ENCODE measurements at regions not wholly inside any gene's neighbourhood (a gene's known extent, or its start where the extent isn't known, plus 50 kb on each side); places are given as distances from the start of the nearest gene placed in this dataset.

GRCh38 chr20:60903325-60903971 is 348.6 kb upstream of the CDH4 start:
- no peak for DNase-seq (ENCODE audit: low spot score)

GRCh38 chr20:60904730-60905129 is 347.3 kb upstream of the CDH4 start:
- DNase-seq (ENCODE audit: low spot score): no peak

GRCh38 chr20:60905919-60906318 is 346.1 kb upstream of the CDH4 start:
- DNase-seq (ENCODE audit: low spot score): no peak

GRCh38 chr20:60906555-60906954 is 345.5 kb upstream of the CDH4 start:
- no peak for DNase-seq (ENCODE audit: low spot score)

- no peak for DNase-seq (ENCODE audit: low spot score)
Observed at GRCh38 chr20:60913298-60913697, 338.8 kb upstream of the CDH4 start.

- DNase-seq (ENCODE audit: low spot score): no peak
Observed at GRCh38 chr20:60921022-60921622, 330.9 kb upstream of the CDH4 start.

GRCh38 chr20:60926831-60927230 is 325.2 kb upstream of the CDH4 start:
- DNase-seq (ENCODE audit: low spot score): no peak

- DNase-seq (ENCODE audit: low spot score): no peak
Observed at GRCh38 chr20:60928341-60928740, 323.7 kb upstream of the CDH4 start.

- DNase-seq (ENCODE audit: low spot score): no peak
Observed at GRCh38 chr20:60930023-60930790, 321.9 kb upstream of the CDH4 start.

- DNase-seq (ENCODE audit: low spot score): no peak
Observed at GRCh38 chr20:60931696-60932095, 320.4 kb upstream of the CDH4 start.

GRCh38 chr20:60934724-60935123 is 317.3 kb upstream of the CDH4 start:
- no peak for DNase-seq (ENCODE audit: low spot score)

GRCh38 chr20:60935971-60936370 is 316.1 kb upstream of the CDH4 start:
- no peak for DNase-seq (ENCODE audit: low spot score)

- DNase-seq (ENCODE audit: low spot score): no peak
Observed at GRCh38 chr20:60937585-60937984, 314.5 kb upstream of the CDH4 start.

GRCh38 chr20:60941379-60941778 is 310.7 kb upstream of the CDH4 start:
- no peak for DNase-seq (ENCODE audit: low spot score)

- no peak for DNase-seq (ENCODE audit: low spot score)
Observed at GRCh38 chr20:60947819-60948218, 304.2 kb upstream of the CDH4 start.

- DNase-seq (ENCODE audit: low spot score): no peak
Observed at GRCh38 chr20:60948224-60948623, 303.8 kb upstream of the CDH4 start.

- no peak for DNase-seq (ENCODE audit: low spot score)
Observed at GRCh38 chr20:60950561-60950960, 301.5 kb upstream of the CDH4 start.

- no peak for DNase-seq (ENCODE audit: low spot score)
Observed at GRCh38 chr20:60950974-60951373, 301.1 kb upstream of the CDH4 start.

- DNase-seq (ENCODE audit: low spot score): no peak
Observed at GRCh38 chr20:60952861-60953260, 299.2 kb upstream of the CDH4 start.

GRCh38 chr20:60953321-60953720 is 298.7 kb upstream of the CDH4 start:
- DNase-seq (ENCODE audit: low spot score): no peak

- no peak for DNase-seq (ENCODE audit: low spot score)
Observed at GRCh38 chr20:60955706-60956105, 296.4 kb upstream of the CDH4 start.

GRCh38 chr20:60956194-60956593 is 295.9 kb upstream of the CDH4 start:
- no peak for DNase-seq (ENCODE audit: low spot score)

- DNase-seq (ENCODE audit: low spot score): no peak
Observed at GRCh38 chr20:60957621-60958020, 294.4 kb upstream of the CDH4 start.
